Fibroblast of pulmonary artery (primary cell): ENCODE measurements at regions not wholly inside any gene's neighbourhood (a gene's known extent, or its start where the extent isn't known, plus 50 kb on each side); places are given as distances from the start of the nearest gene placed in this dataset.
A peak's percentile ranks its signal among the peaks of the same experiment; 100 is the strongest.

ENCODE experiments used
- DNase-seq: peaks from one replicate; pipeline ENCODE4 v3.0.0-alpha.2; 2010; ENCODE audit warnings: low read depth
- H3K4me3 ChIP-seq: replicated peaks from 2 replicates; pipeline ENCODE4 v1.5.1; 2011; ENCODE audit warnings: low read depth, mild to moderate bottlenecking, control low read depth, low read length, moderate library complexity
- CTCF ChIP-seq: IDR thresholded peaks from 2 replicates; pipeline ENCODE4 v1.5.1; 2011; ENCODE audit warnings: mild to moderate bottlenecking, control low read depth, low read length, inconsistent platforms; ENCODE audit errors: missing control alignments

- no peak for TF ChIP-seq CTCF
- DNase-seq, result no peak
- H3K4me3 ChIP-seq, result no peak overlapping the region
Measured at GRCh38 chr10:90195288-90195840, 494.0 kb downstream of the KIF20B start.

- no peak for TF ChIP-seq CTCF
- peak; percentile 42 for DNase-seq
- H3K4me3 ChIP-seq, result no peak overlapping the region
Measured at GRCh38 chr10:90197766-90198165, 496.4 kb downstream of the KIF20B start.

GRCh38 chr10:90199093-90199492 lies 497.7 kb downstream of the KIF20B start:
- H3K4me3 ChIP-seq, result no peak overlapping the region
- peak; percentile 14 for DNase-seq
- no peak for TF ChIP-seq CTCF

- DNase-seq, result no peak
- H3K4me3 ChIP-seq, result no peak overlapping the region
- TF ChIP-seq CTCF, result no peak
Measured at GRCh38 chr10:90199513-90199912, 498.1 kb downstream of the KIF20B start.

- no peak for DNase-seq
- no peak overlapping the region for H3K4me3 ChIP-seq
Measured at GRCh38 chr10:90204131-90204955, 503.0 kb downstream of the KIF20B start.

GRCh38 chr10:90204956-90205314 lies 503.5 kb downstream of the KIF20B start:
- peak; percentile 38 for DNase-seq
- no peak overlapping the region for H3K4me3 ChIP-seq
- no peak for TF ChIP-seq CTCF

More at GRCh38 chr10:90204131-90204955, 503.0 kb downstream of the KIF20B start:
- TF ChIP-seq CTCF, result no peak
